GM19324 (cell line): ENCODE measurements at regions not wholly inside any gene's neighbourhood (a gene's known extent, or its start where the extent isn't known, plus 50 kb on each side); places are given as distances from the start of the nearest gene placed in this dataset.
A peak's percentile ranks its signal among the peaks of the same experiment; 100 is the strongest.

ENCODE experiments used
- ATAC-seq: cut with Tn5 transposase; IDR thresholded peaks from one replicate; pipeline ENCODE4 v1.9.1; 2021; ENCODE audit warnings: mild to moderate bottlenecking, moderate library complexity; ENCODE audit not compliant: unreplicated experiment, low FRiP score

DNA sequence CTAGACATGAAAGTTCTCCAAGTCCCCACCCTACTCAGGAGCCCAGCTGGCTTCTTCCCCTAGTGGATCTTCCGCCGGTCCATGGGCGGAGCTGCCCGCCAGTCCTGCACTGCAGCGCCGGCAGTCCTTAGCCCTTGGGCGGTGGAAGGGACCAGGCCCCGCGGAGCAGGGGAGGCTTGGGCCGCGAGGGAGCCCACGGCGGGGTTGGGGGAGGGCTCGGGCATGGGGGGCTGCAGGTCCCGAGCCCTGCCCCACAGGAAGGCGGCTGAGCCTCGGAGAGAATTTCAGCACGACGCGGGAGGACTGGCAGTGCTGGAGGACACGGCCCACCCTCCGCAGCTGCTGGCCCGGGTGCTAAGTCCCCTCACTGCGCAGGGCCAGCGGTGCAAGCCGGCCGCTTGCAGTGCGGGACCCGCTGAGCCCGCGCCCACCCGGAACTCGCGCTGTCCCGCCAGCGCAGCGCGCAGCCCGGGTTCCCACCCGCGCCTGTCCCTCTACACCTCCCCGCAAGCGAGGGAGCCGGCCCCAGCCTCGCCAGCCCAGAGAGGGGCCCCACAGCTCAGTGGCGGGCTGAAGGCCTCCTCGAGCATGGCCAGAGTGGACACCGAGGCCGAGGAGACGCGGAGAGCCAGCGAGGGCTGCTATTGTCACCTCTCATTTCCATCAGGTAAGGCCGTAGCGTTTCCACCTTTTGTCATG lies 1398.6 kb downstream of the MRPL39 start:
- ATAC-seq, result no peak

DNA sequence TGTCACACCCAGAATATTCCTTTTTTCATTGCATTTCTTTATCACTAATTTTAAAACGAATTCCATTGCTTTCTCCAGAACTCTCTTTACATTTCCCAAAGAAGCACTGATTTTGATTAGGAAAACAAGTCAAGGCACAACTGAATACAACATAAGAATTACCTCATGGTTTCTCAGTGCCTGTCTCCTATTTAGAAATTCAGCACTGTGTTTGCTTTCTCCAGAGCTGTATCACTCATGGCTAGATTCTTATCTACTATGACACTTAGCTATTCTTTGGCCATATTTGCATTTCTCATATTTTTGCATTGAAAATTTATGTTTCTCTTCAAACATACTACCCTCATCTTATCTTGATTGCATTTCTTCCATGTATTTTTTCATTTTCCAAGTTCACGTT lies 1402.0 kb downstream of the MRPL39 start:
- ATAC-seq, result no peak

DNA sequence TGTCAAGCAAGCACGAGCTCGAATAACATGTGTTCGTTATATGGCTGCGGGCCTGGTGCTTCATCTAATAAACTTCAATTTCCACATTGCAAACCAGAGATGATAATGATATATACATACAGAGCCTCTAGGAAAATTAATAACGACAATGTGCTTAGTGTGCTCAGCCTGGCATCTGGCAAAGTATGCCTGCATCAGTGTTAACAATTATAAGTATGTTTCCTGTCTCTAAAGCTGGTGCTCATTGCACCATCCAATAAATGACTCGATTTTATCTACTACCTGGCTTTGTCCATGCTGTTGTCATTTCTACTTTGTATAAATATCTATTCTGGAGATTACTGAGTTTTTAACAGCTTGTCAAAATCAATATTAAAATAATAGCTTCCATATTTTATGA lies 1402.6 kb downstream of the MRPL39 start:
- no peak for ATAC-seq

DNA sequence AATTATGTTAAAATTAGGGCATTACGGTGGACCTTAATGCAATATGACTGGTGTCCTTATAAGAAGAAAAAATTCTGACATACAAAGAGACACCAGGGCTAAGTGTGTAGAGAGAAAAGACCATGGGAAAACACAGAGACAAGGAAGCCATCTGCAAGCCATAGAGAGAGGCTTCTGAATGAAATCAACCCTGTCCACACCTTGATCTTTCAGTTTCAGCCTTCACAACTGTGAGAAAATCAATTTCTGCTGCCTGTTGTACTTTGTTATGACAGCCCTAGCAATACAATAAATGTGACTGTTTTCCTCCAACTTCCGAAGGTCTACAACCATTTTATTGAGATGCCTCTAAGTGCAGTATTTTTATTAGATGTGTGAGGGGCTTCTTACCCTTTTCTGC lies 1407.2 kb downstream of the MRPL39 start:
- ATAC-seq, result peak; percentile 62

DNA sequence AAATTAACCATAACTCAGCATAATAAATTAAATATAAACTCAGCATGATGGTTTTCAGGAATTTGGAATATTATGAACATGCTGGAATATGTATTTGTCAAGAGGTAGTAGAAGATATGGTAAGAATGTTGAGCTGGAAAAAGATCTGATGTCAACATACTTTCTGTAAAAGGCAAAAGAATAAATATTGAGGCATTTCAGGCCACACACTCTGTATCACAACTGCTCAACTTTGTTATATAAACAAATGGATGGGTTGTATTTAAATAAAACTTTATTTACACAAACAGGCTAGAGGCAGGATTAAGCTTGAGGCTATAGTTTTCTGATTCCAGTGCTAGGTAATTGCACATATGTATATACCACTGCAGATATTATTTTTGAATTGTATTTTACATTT lies 1409.4 kb downstream of the MRPL39 start:
- ATAC-seq, result no peak

DNA sequence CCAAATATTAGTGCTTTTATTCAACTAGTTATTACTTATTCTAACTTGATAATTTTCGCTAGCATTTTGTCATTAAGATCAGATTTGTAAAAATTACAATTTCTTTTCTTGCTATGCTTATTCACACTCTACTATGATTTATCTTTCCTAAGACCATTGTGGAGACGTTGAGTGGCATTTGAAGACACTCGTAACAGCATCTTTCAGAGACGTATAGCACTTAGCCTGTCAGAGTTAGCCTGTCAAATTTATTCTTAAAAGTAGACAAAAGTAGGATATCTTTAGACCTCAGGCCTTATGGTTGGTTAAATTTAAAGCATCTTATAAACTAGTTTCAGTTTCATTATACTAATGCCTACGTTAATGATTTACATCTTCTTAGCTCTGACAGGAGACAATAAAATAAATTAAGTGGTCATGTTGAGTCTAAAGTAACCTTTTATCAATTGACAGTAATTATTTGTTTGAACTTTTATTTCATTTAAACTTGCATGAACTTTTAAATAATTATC lies 1410.1 kb downstream of the MRPL39 start:
- ATAC-seq, result no peak

DNA sequence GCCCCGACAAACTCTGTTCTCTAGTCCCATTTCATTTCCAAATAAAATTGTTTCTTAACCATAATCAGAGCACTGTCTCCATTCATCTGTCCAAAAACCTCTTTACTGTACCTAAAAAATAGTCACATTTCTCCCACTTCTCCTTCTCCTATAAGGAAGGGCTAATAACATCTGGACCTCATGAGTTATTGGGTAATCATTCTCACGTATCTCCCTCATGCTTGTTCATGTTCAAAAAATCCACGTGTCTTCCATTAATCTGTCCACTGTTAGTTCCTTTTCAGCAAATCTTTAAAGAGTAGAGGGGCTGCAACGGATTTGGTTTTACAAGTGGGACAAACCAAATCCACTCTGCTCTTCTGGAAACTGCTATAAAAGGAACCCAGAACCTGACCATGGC lies 1418.8 kb downstream of the MRPL39 start:
- ATAC-seq, result no peak

DNA sequence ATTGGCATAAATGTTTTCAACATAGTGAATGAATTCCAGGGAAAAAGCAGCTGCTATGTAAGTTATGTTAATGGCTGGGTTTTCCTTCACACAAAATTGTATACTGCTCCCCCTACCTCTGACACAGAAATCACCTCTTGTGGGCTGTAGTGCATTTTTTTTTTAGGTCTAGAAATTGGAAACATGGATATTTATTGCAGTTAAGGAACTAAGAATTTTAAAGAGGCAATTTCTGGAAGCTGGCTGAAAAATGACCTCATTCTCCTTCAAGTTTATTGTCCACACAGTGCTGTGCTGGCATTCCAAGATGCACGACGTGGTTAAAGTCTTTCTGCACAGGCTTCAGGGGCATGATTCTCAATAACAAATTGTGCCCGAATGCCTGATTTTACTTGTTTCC lies 1424.2 kb downstream of the MRPL39 start:
- ATAC-seq, result no peak

DNA sequence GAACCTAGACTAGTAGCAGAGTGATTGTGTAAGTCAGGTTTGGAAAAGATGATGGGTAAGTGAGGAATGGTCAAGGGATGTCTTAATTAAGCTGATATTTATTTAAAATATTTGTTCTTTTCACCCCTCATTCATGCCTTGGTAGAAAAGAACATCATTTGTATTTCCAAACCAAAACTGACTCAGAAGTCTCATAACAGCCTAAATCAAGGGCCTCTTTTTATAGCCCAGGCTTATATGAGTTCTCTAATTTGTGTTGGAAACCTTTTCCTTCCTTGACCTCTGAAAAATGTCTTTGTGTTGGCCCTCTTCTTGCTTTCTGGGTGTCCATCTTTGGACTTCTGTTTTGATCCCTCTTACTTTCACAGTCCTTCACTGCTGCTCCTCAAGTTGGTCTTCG lies 1428.2 kb downstream of the MRPL39 start:
- ATAC-seq, result no peak

DNA sequence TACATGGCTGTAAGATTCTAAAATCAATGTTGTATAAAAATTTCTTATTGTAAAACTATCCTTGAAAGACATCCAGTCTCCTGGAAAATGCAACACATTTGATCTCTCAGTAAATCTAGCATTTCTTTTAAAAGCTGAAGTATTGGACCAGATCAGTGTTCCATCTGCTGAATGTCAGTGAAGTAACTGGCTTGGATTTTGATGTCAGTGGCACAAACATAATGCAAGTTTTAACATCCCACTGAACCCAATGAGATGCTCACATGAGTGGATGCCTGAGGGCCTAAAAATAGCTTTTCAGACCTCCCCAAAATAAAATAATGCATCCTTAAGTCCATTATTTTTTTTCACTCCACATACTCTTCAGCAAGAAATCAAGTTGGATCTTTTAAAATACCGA lies 1432.2 kb downstream of the MRPL39 start:
- no peak for ATAC-seq

DNA sequence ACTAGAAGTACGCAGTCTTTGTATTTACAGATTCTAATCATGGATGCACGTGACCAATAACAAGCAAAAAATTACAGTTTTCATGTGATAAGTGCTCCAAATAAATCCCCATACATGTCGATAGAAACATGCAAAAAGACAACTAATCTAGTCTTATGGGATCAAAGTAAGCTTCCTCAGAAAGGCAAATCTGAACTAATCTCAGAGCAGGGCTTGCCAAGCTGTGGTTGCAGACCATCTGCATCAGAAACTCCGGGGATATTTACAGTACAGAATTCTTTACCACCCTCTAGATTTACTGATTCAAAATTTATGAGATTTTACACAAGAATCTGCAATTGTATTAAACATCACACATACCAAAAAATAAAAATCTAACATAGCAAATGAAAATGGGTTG lies 1435.5 kb downstream of the MRPL39 start:
- no peak for ATAC-seq

DNA sequence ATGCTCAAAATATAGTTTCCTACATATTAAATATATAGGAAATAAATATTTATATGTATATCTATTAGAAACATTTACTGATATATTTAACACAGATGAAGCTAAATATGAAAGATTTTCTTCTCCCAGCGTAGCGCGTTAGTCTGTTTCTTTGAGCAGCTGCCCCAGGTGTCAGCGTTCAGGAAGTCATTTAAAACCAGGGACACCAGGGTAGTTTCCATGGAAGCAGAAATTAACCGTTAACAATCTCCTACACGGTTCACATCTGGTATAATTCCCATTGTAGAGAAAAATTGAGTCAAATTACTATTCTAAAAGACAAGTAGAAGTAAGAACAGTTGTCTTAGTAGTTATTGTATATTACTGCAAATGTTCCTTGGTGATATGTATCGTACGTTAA lies 1443.7 kb downstream of the MRPL39 start:
- ATAC-seq, result no peak

DNA sequence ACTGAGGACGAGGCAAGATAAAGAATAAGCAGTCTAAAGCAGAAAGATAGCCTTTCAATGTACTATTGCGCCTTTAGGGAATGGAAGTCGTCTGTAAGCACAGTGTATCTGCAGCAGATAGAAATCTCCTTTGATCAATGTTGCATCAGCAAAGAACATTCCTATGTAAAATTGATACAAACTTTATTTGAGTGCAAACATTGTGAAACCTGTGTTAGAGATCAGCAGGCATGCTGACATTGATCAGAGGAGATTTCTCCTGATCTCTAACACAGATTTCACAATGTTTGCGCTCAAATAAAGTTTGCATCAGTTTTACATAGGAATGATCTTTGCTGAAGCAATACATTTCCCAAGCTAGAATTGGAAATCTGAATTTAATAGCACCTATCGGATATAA lies 1446.8 kb downstream of the MRPL39 start:
- no peak for ATAC-seq

DNA sequence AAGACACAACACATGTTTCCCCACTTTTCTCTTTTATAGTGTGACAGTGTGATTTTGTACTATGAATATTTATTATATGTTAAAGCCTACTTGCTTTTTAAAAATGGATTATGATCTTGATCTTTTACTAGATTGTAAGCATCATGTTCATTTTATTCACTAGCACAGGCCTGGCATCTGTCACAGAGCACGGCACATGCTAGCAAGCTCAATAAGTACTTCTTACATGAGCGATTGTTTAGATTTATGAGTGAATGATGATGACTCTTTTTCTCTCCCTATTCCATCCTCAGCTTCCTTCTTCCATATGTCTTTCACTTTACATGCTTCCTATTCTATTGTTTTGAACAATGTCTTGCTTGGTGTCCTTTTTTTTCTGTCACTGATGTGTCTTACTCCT lies 1454.1 kb downstream of the MRPL39 start:
- no peak for ATAC-seq

DNA sequence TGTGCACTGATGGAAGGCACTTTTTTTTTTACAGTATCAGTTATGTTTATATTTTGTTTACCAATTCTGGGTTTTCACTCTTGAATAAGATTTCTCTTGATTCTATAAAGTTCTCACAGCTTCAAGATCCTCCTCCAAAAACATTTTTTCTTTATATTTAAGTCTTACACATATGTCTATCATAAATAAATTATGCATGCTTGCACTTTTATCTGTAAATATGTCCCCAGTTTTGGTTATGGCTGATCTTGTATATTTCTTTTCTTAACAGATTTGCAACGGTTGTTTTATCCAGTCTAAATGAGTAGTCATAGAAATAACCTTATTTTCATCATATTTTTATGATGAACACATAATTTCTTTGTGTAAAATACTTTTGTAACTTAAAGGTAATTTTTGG lies 1456.5 kb downstream of the MRPL39 start:
- no peak for ATAC-seq

DNA sequence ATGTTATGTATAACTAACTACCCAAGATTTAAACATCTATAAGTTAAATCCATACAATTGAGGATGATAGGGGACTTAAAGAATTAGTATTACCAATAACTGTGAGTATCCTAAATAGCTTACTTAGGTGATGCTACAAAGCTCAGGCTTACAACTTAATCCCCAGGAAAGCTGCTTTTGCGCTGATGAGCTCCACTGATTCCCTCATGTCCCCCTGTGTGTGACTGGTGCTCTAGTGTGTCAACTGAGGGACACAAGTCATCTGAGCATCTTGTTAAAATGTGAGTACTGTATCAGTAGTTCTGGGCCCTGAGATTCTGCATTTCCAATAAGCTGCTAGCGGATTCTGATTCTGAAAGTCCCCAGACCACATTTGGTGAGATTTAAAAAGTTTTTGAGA lies 1458.8 kb downstream of the MRPL39 start:
- no peak for ATAC-seq

DNA sequence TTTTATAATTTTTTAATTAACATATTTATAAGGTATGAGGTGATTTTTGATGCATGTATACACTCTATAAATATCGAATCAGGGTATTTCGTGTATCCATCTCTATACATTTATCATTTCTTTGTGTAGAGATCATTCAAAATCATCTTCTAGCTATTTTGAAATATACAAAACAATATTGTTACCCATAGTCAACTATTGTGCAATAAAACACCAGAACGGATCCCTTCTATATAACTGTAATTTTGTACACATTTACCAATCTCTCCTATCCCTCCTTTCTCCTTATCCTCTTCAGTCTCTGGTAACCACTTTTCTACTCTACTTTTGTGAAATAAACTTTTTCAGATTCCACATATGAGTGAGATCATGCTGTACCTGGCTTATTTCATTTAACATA lies 1459.6 kb downstream of the MRPL39 start:
- no peak for ATAC-seq

DNA sequence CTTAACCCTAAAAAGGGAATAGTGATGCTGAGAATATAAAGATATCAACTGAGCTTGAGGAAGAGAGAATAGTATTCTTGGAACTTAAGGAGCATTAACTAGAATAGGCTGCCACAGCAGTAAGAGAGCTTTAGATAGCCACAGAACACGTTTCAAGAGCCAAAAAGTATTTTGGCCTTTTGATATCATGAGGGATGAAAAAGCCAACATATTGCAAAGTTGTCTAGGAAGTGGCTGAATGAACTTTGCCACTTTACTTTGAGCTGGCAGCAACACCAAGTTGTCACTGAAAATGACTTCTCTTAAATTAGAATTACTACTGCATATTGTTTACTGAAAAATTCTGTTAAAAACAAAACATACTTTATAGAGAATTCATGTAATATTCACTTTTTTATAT lies 1476.2 kb downstream of the MRPL39 start:
- ATAC-seq, result no peak

DNA sequence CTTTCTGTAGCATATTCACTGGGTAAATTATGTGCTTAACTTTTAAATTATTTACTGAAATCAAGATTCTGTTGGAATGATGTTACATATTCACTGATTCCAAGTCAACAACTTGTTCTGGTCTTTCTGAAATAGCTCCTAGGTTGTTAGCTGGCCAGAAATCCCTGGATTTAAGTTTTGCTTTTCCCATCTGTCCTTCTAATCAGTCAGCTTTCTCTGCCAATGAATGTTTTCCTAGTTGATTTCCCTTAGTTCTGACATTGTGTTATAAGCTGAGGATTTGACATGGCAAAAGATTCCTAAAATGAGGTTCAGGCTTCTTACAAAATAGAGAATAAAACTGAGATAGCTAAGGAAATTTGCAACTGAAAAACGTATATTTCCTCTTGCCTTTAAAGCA lies 1479.6 kb downstream of the MRPL39 start:
- ATAC-seq, result no peak

DNA sequence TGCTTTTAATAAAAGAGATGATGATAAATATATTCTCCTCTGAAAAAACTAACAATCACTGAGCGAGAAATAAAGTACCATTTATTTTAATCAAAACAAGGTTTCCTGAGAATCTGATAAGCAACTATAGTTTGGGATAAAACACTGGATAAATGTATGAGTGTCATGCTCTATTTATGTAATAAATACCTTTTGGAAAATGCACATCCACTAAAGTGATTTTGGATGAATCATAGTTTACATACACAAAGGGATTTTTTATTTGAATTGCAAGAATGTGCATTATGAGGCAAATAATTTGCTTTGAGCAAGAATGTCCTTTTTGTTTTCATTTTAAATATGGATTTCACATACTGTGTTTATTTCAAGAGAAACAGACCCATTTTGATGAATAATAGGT lies 1483.5 kb downstream of the MRPL39 start:
- no peak for ATAC-seq

DNA sequence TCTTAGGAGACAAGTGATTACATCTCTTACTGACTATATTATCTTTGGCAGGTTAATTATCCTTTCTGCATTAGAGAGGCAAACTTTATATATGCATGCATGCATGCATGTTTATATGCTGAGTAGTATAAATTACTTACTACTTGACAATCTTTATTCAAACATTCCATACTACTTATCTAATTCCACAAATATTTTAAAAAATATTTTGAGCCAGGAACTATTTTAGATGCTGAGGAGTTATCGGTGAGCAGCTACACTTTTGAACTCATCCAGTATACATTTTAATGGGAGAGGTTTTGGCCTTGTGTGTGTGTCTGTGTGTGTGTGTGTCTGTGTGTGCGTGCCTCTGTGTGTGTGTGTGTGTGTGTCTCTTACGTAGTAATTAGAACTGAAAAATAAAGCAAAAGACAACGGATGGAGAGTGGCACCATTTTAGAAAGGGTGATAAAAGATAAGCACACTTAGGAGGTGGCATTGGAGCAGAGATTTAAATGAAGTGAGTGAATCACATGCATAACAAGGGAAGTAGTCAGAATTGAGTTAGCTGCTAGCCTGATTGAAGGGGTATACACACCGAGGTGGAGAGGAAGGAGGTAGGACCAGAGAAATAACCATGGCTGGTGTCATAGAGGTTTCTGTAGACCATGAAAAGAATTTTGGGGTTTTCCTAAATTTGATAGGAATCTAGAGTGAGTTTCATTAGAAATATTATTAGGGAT lies 1488.4 kb downstream of the MRPL39 start:
- ATAC-seq, result no peak

DNA sequence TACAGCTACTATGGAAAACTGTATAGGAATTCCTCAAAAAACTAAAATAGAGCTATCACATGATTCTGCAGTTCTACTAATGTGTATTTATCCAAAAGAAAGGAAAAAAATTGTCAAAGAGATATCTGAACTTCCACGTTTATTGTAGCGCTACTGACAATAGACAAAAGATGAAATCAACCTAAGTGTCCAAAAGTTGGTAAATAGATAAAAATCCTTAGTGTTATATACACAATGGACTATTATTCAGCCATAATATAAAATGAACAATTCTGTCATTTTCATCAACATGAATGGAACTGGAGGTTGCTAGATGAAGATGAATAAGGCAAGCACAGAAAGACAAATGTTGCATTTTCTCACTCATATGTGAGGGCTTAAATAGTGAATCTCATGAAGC lies 1492.1 kb downstream of the MRPL39 start:
- no peak for ATAC-seq
